Transverse colon (tissue), 4 donors: ENCODE measurements at regions not wholly inside any gene's neighbourhood (a gene's known extent, or its start where the extent isn't known, plus 50 kb on each side); places are given as distances from the start of the nearest gene placed in this dataset.

Experiments used
- CTCF ChIP-seq, 5 experiments: fragments of 200-600 bp in 3 of 5; fragments of 450-650 bp in 2 of 5; sonication (generic) in 3 of 5; IDR thresholded peaks; 1 replicate in 2 of 5; 2 replicates in 3 of 5; pipeline ENCODE4 v1.5.1; 2016 to 2017; ENCODE audit warnings: antibody characterized with exemption in 5 of 5, inconsistent platforms in 3 of 5, mild to moderate bottlenecking in 2 of 5, moderate library complexity in 1 of 5
- POLR2A ChIP-seq: fragments of 450-650 bp; IDR thresholded peaks from one replicate; pipeline ENCODE4 v1.6.1; 2016; ENCODE audit warnings: antibody characterized with exemption, mild to moderate bottlenecking, moderate library complexity
- POLR2AphosphoS5 ChIP-seq, 3 donors: sonication (generic); formaldehyde crosslinking; IDR thresholded peaks; one replicate each; pipeline ENCODE4 v1.6.1; 2016; ENCODE audit warnings: antibody characterized with exemption in 3 of 3

- TF ChIP-seq CTCF (IDR thresholded peaks at IDR 0.05) (no peak), POLR2A (no peak), POLR2AphosphoS5 (IDR thresholded peaks at IDR 0.05) (no peak)
These were observed 289.5 kb upstream of the IL12B start for GRCh38 chr5:159619826-159620225.
